DND-41 (cell line): ENCODE measurements at regions not wholly inside any gene's neighbourhood (a gene's known extent, or its start where the extent isn't known, plus 50 kb on each side); places are given as distances from the start of the nearest gene placed in this dataset.

ENCODE experiments used
- ATAC-seq: fragments of 200-7000 bp; cut with Tn5 transposase; 3 replicates; pipeline ENCODE4 v1.9.1; 2021; ENCODE audit warnings: low read depth; ENCODE audit not compliant: insufficient read depth
- DNase-seq: peaks from one replicate; pipeline ENCODE4 v3.0.0-alpha.2; 2020
- H2AFZ ChIP-seq: 2 replicates; pipeline ENCODE4 v1.6.0; 2012; ENCODE audit warnings: low read depth, low read length
- H3K27ac ChIP-seq: 2 replicates; pipeline ENCODE4 v1.5.1; 2012; ENCODE audit warnings: low read length, inconsistent platforms
- H3K27me3 ChIP-seq: fragments of 200-600 bp; sonication (generic); 2 replicates; pipeline ENCODE4 v1.6.0; 2012; ENCODE audit warnings: low read length, mild to moderate bottlenecking, inconsistent platforms; ENCODE audit not compliant: insufficient read depth, poor library complexity
- H3K36me3 ChIP-seq: 2 replicates; pipeline ENCODE4 v1.5.1; 2012; ENCODE audit warnings: low read length, inconsistent platforms; ENCODE audit not compliant: insufficient read depth
- H3K4me1 ChIP-seq: 2 replicates; pipeline ENCODE4 v1.5.1; 2012; ENCODE audit warnings: mild to moderate bottlenecking, low read length; ENCODE audit not compliant: insufficient read depth
- H3K4me2 ChIP-seq: 2 replicates; pipeline ENCODE4 v1.6.0; 2012; ENCODE audit warnings: mild to moderate bottlenecking, moderate library complexity, low read length, inconsistent platforms; ENCODE audit not compliant: insufficient read depth
- H3K4me3 ChIP-seq, 2 experiments: fragments of 200-600 bp in 1 of 2; shearing (Covaris generic) in 1 of 2; 2 replicates each; pipeline ENCODE4 v1.5.1; 2012 to 2016; ENCODE audit warnings: inconsistent platforms in 2 of 2, low read length in 2 of 2, mild to moderate bottlenecking in 2 of 2, low read depth in 1 of 2, moderate library complexity in 1 of 2
- H3K79me2 ChIP-seq: 2 replicates; pipeline ENCODE4 v1.6.0; 2012; ENCODE audit warnings: low read length, inconsistent platforms; ENCODE audit not compliant: insufficient read depth
- H3K9ac ChIP-seq: 2 replicates; pipeline ENCODE4 v1.6.0; 2012; ENCODE audit warnings: low read depth, mild to moderate bottlenecking, inconsistent platforms, low read length, moderate library complexity
- H3K9me3 ChIP-seq: 2 replicates; pipeline ENCODE4 v1.5.1; 2012; ENCODE audit warnings: low read length, moderate library complexity, mild to moderate bottlenecking, inconsistent platforms; ENCODE audit not compliant: insufficient read depth, severe bottlenecking
- H4K20me1 ChIP-seq: 2 replicates; pipeline ENCODE4 v1.6.0; 2012; ENCODE audit warnings: low read length; ENCODE audit not compliant: insufficient read depth
- EZH2 ChIP-seq: IDR thresholded peaks from 3 replicates; pipeline ENCODE4 v1.6.1; 2012; ENCODE audit warnings: borderline replicate concordance, low read depth, mild to moderate bottlenecking, moderate library complexity, low read length, inconsistent platforms; ENCODE audit not compliant: severe bottlenecking
- TF ChIP-seq, protein P1 (sequence below): IDR thresholded peaks from 2 replicates; pipeline ENCODE4 v1.5.1; 2012; ENCODE audit warnings: borderline replicate concordance, low read length, moderate library complexity, mild to moderate bottlenecking; ENCODE audit not compliant: poor library complexity, severe bottlenecking; ENCODE audit errors: extremely low read depth

DNA sequence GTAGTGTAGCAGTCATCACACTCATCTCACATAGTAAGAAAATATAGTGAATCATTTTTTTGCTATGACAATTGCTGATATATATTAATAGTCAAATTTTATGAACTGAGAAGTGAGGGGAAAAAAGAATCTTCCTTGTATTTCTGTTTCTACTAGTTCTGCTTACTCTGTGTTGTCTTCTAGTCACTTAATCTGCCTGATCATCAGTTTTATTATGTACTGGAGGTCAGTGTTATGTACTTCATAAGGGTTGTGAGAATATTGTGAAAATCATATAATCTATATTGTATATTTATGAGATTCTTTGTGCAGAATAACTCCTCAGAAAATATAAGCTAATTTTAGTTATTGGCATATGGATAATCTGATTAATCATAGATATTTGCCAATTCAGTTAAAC, 546.9 kb upstream of the RIOK2 start:
- no peak for ATAC-seq
- Histone ChIP-seq H3K9ac (no peak overlapping the region), H3K4me3 (no peak overlapping the region), H3K36me3 (no peaks in the 10 kb centered on the region), H4K20me1 (no peaks in the 10 kb centered on the region), H3K9me3 (no peaks in the 10 kb centered on the region), H3K4me2 (no peak overlapping the region), H3K4me1 (no peaks in the 10 kb centered on the region), H3K27me3 (no peaks in the 10 kb centered on the region), H3K27ac (no peak overlapping the region), H3K79me2 (no peaks in the 10 kb centered on the region), H2AFZ (no peak overlapping the region)
- no peak for DNase-seq
- TF ChIP-seq EZH2, result no peak
- TF ChIP-seq, protein P1, sequence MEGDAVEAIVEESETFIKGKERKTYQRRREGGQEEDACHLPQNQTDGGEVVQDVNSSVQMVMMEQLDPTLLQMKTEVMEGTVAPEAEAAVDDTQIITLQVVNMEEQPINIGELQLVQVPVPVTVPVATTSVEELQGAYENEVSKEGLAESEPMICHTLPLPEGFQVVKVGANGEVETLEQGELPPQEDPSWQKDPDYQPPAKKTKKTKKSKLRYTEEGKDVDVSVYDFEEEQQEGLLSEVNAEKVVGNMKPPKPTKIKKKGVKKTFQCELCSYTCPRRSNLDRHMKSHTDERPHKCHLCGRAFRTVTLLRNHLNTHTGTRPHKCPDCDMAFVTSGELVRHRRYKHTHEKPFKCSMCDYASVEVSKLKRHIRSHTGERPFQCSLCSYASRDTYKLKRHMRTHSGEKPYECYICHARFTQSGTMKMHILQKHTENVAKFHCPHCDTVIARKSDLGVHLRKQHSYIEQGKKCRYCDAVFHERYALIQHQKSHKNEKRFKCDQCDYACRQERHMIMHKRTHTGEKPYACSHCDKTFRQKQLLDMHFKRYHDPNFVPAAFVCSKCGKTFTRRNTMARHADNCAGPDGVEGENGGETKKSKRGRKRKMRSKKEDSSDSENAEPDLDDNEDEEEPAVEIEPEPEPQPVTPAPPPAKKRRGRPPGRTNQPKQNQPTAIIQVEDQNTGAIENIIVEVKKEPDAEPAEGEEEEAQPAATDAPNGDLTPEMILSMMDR, result no peak

DNA sequence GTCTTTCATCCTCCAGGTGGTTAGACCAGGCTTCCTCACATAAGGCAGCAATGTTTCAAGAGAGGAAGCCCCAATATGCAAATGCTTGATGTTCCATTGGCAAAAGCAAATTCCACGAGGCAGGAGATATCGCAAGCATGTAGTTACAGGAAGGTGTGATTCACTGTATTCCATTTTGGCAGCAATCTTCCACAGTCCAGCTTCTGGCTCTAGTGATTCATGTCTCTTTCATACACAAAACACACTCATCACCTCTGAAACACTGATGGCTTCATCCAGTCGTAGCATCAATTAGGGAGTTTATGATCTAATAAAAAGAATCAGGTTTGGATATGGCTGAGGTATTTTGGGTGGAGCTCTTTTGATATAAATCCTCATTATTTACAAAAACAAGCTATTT, 552.2 kb upstream of the RIOK2 start:
- ATAC-seq (no peak), DNase-seq (no peak)
- H4K20me1 ChIP-seq, result no peaks in the 10 kb centered on the region
- H3K9me3 ChIP-seq, result no peaks in the 10 kb centered on the region
- no peaks in the 10 kb centered on the region for H3K4me1 ChIP-seq
- no peaks in the 10 kb centered on the region for H3K79me2 ChIP-seq
- no peak overlapping the region for H2AFZ ChIP-seq
- no peak overlapping the region for H3K9ac ChIP-seq
- no peaks in the 10 kb centered on the region for H3K36me3 ChIP-seq
- H3K4me2 ChIP-seq, result no peak overlapping the region
- no peaks in the 10 kb centered on the region for H3K27me3 ChIP-seq
- H3K27ac ChIP-seq, result no peak overlapping the region
- no peak overlapping the region for H3K4me3 ChIP-seq
- TF ChIP-seq EZH2, result no peak
- TF ChIP-seq, protein P1, result no peak

DNA sequence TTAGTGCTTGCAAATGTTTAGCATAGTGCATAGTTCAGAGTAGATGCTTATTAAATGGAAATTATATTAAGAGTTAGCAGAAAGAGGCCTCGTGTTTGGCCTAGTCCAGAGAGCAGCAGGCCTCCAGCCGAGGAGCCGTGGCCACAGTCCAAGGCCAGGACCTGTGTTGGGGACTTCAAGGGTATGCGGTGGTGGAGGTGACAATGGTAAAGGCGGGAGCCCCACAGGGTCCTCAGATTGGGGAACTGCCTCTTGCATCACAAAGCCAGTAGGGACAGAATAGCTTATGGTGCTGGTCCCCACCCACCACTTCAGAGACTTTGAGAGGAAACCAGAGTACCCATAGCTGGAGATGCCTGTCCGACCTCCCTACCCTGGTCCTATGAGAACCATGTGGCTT, 554.6 kb upstream of the RIOK2 start:
- ATAC-seq, result no peak
- Histone ChIP-seq H3K79me2 (no peaks in the 10 kb centered on the region), H3K4me1 (no peaks in the 10 kb centered on the region), H2AFZ (no peak overlapping the region), H3K4me2 (no peak overlapping the region), H3K27me3 (no peaks in the 10 kb centered on the region), H4K20me1 (no peaks in the 10 kb centered on the region), H3K36me3 (no peaks in the 10 kb centered on the region), H3K27ac (no peak overlapping the region), H3K9me3 (no peaks in the 10 kb centered on the region), H3K9ac (no peak overlapping the region), H3K4me3 (no peak overlapping the region)
- no peak for TF ChIP-seq EZH2
- TF ChIP-seq, protein P1, result no peak
- no peak for DNase-seq

DNA sequence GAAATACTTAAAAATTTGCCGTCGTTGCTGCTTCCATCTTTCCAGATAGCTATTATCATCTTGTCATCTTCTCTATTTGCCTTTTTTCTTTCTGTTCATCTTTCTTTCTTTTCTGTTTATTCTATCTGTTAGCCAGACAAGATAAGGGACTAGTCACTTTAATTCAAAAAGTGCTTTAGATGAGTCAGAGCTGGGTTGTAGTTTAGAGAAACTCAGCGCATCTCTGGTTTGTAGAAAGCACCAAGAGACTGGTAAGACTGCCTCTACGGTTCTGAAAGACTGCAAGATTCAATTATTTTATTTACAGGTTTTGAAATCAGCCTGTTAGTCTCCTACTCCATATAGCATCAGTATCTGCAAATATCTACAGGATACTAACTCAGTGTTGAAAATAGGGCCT, 562.8 kb upstream of the RIOK2 start:
- Histone ChIP-seq H2AFZ (no peak overlapping the region), H3K4me1 (peaks cover 9% of the 10 kb centered on the region; the same call in 1 of the 2 replicates), H3K36me3 (no peaks in the 10 kb centered on the region), H3K4me3 (no peak overlapping the region), H3K9ac (no peak overlapping the region), H3K27ac (no peak overlapping the region), H3K27me3 (no peaks in the 10 kb centered on the region), H3K4me2 (no peak overlapping the region), H4K20me1 (no peaks in the 10 kb centered on the region), H3K9me3 (no peaks in the 10 kb centered on the region), H3K79me2 (no peaks in the 10 kb centered on the region)
- DNase-seq (no peak), ATAC-seq (no peak)
- TF ChIP-seq, protein P1, result no peak
- no peak for TF ChIP-seq EZH2
